Stomach (tissue), 4 donors: ENCODE measurements at regions not wholly inside any gene's neighbourhood (a gene's known extent, or its start where the extent isn't known, plus 50 kb on each side); places are given as distances from the start of the nearest gene placed in this dataset.

Source experiments
- CTCF ChIP-seq, 7 experiments: fragments of 450-650 bp in 4 of 7; fragments of 200-600 bp in 3 of 7; sonication (generic) in 3 of 7; IDR thresholded peaks; one replicate each; pipeline ENCODE4 v1.5.1; 2016 to 2019; ENCODE audit warnings: antibody characterized with exemption in 7 of 7, control low read depth in 2 of 7, mild to moderate bottlenecking in 1 of 7
- POLR2A ChIP-seq, 4 donors: fragments of 450-650 bp; IDR thresholded peaks; one replicate each; pipeline ENCODE4 v1.6.1; 2016; ENCODE audit warnings: antibody characterized with exemption in 4 of 4, control low read depth in 2 of 4, mild to moderate bottlenecking in 1 of 4, moderate library complexity in 1 of 4
- POLR2AphosphoS5 ChIP-seq, 3 donors: sonication (generic); formaldehyde crosslinking; IDR thresholded peaks; one replicate each; pipeline ENCODE4 v1.6.1; 2016; ENCODE audit warnings: antibody characterized with exemption in 3 of 3

- TF ChIP-seq POLR2AphosphoS5 (IDR thresholded peaks at IDR 0.05) (no peak), CTCF (IDR thresholded peaks at IDR 0.05) (no peak), POLR2A (IDR thresholded peaks at IDR 0.05) (no peak)
Measured at GRCh38 chr1:214102907-214103306, 115.1 kb downstream of the PROX1 start.
